WTC11 (cell line): ENCODE measurements at regions not wholly inside any gene's neighbourhood (a gene's known extent, or its start where the extent isn't known, plus 50 kb on each side); places are given as distances from the start of the nearest gene placed in this dataset.

ENCODE experiments used
- ATF3 ChIP-seq: sonication (generic); formaldehyde crosslinking; conservative IDR thresholded peaks from 2 replicates; pipeline ENCODE4 v1.8.1; 2022; ENCODE audit warnings: mild to moderate bottlenecking, missing genetic modification reagents
- CREB1 ChIP-seq: sonication (generic); formaldehyde crosslinking; IDR thresholded peaks from 2 replicates; pipeline ENCODE4 v1.8.0; 2023; ENCODE audit warnings: mild to moderate bottlenecking, missing genetic modification reagents
- CREM ChIP-seq: sonication (generic); formaldehyde crosslinking; IDR thresholded peaks from 2 replicates; pipeline ENCODE4 v1.8.1; 2022; ENCODE audit warnings: mild to moderate bottlenecking, missing genetic modification reagents, moderate library complexity
- FOXK1 ChIP-seq: sonication (generic); formaldehyde crosslinking; IDR thresholded peaks from 2 replicates; pipeline ENCODE4 v1.8.0; 2022; ENCODE audit warnings: mild to moderate bottlenecking, moderate library complexity, missing genetic modification reagents
- GRHL2 ChIP-seq: fragments of 250-450 bp; sonication (Bioruptor Pico); IDR thresholded peaks from 2 replicates; pipeline ENCODE4 v1.8.0; 2022; ENCODE audit warnings: mild to moderate bottlenecking, moderate library complexity; ENCODE audit not compliant: insufficient replicate concordance, severe bottlenecking
- IRF1 ChIP-seq: sonication (generic); formaldehyde crosslinking; IDR thresholded peaks from 2 replicates; pipeline ENCODE4 v1.8.0; 2023; ENCODE audit warnings: missing genetic modification reagents
- JAZF1 ChIP-seq: fragments of 250-450 bp; sonication (Bioruptor Pico); IDR thresholded peaks from 2 replicates; pipeline ENCODE4 v1.9.0; 2021; ENCODE audit warnings: moderate library complexity, mild to moderate bottlenecking, inconsistent platforms
- JUN ChIP-seq: sonication (generic); formaldehyde crosslinking; IDR thresholded peaks from 2 replicates; pipeline ENCODE4 v1.8.0; 2023; ENCODE audit warnings: mild to moderate bottlenecking, missing genetic modification reagents
- MYBL2 ChIP-seq: sonication (generic); formaldehyde crosslinking; IDR thresholded peaks from 2 replicates; pipeline ENCODE4 v1.8.1; 2023; ENCODE audit warnings: mild to moderate bottlenecking, moderate library complexity, missing genetic modification reagents
- NFYB ChIP-seq: sonication (generic); formaldehyde crosslinking; conservative IDR thresholded peaks from 2 replicates; pipeline ENCODE4 v1.8.0; 2022; ENCODE audit warnings: low read depth, missing genetic modification reagents
- PRDM15 ChIP-seq: sonication (generic); formaldehyde crosslinking; IDR thresholded peaks from 2 replicates; pipeline ENCODE4 v1.8.0; 2022; ENCODE audit warnings: missing genetic modification reagents
- PRRX2 ChIP-seq: fragments of 250-450 bp; sonication (Bioruptor Pico); IDR thresholded peaks from 2 replicates; pipeline ENCODE4 v1.8.0; 2021; ENCODE audit warnings: mild to moderate bottlenecking
- SMAD3 ChIP-seq: sonication (generic); formaldehyde crosslinking; IDR thresholded peaks from 2 replicates; pipeline ENCODE4 v1.8.0; 2022; ENCODE audit warnings: missing genetic modification reagents, mild to moderate bottlenecking, borderline replicate concordance
- SP1 ChIP-seq: sonication (generic); formaldehyde crosslinking; conservative IDR thresholded peaks from 2 replicates; pipeline ENCODE4 v1.8.1; 2022; ENCODE audit warnings: missing genetic modification reagents
- ZBTB21 ChIP-seq: sonication (generic); formaldehyde crosslinking; IDR thresholded peaks from 2 replicates; pipeline ENCODE4 v1.8.1; 2023; ENCODE audit warnings: mild to moderate bottlenecking, missing genetic modification reagents, borderline replicate concordance
- ZNF121 ChIP-seq: sonication (generic); formaldehyde crosslinking; IDR thresholded peaks from 2 replicates; pipeline ENCODE4 v1.8.0; 2023; ENCODE audit warnings: missing genetic modification reagents
- ZNF138 ChIP-seq: sonication (generic); formaldehyde crosslinking; conservative IDR thresholded peaks from 2 replicates; pipeline ENCODE4 v1.8.1; 2022; ENCODE audit warnings: mild to moderate bottlenecking, moderate library complexity, missing genetic modification reagents
- ZNF423 ChIP-seq: fragments of 250-450 bp; sonication (Bioruptor Pico); IDR thresholded peaks from 2 replicates; pipeline ENCODE4 v2.1.2; 2022; ENCODE audit warnings: mild to moderate bottlenecking, moderate library complexity
- TF ChIP-seq, protein P1 (sequence below): fragments of 250-450 bp; sonication (Bioruptor Pico); IDR thresholded peaks from 2 replicates; pipeline ENCODE4 v1.9.0; 2021; ENCODE audit warnings: mild to moderate bottlenecking, borderline replicate concordance
- TF ChIP-seq, protein P2 (sequence below): sonication (generic); formaldehyde crosslinking; IDR thresholded peaks from 2 replicates; pipeline ENCODE4 v1.8.1; 2023; ENCODE audit warnings: mild to moderate bottlenecking, missing genetic modification reagents, borderline replicate concordance
- TF ChIP-seq, protein P3 (sequence below): sonication (generic); formaldehyde crosslinking; IDR thresholded peaks from 2 replicates; pipeline ENCODE4 v1.8.1; 2022; ENCODE audit warnings: mild to moderate bottlenecking, missing genetic modification reagents, moderate library complexity, borderline replicate concordance
- TF ChIP-seq, protein P4 (sequence below): sonication (generic); formaldehyde crosslinking; IDR thresholded peaks from 2 replicates; pipeline ENCODE4 v1.8.1; 2022; ENCODE audit warnings: low read depth, missing genetic modification reagents, borderline replicate concordance

DNA sequence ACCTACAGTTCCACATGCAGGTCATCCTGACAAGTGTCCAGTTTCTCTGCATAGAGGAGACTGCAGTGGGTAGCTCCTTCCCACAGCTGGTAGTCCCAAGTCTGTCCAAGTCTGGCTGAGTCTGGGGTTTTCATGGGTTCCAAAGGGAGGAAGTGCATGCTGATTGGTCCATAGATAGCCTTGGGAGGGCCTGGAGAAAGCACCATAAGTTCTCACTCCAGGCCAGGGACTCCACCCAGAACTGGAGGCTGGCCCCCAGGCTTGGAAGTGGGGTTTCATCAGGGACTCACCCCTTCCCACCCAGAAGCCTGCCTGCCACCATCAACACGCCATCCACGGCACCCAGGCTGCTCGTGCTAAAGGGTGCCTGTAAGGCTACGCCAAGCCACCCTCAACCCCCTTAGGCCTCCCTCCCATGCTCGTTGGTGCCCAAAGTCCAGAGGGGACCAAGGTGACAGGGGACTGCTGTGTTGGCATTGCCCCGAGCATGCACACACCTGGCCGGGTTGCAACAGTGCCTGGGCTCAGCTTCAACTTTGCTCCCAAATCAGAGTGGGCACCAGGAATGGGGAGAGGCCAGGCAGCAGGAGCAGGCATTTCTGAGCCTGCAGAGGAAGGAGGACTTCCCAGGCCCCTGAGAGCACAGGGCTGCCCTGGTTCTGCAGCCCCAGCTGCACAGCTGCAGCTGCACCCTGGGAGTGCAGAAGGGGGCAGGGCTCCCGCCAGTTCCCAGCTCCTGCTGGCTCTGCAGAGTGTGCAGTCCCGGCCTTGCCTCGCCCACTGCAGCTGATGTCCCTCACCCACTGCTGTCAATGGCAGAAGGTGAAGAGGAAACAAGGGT lies 116.5 kb upstream of the MAP2 start (continued):
- TF ChIP-seq, protein P1, sequence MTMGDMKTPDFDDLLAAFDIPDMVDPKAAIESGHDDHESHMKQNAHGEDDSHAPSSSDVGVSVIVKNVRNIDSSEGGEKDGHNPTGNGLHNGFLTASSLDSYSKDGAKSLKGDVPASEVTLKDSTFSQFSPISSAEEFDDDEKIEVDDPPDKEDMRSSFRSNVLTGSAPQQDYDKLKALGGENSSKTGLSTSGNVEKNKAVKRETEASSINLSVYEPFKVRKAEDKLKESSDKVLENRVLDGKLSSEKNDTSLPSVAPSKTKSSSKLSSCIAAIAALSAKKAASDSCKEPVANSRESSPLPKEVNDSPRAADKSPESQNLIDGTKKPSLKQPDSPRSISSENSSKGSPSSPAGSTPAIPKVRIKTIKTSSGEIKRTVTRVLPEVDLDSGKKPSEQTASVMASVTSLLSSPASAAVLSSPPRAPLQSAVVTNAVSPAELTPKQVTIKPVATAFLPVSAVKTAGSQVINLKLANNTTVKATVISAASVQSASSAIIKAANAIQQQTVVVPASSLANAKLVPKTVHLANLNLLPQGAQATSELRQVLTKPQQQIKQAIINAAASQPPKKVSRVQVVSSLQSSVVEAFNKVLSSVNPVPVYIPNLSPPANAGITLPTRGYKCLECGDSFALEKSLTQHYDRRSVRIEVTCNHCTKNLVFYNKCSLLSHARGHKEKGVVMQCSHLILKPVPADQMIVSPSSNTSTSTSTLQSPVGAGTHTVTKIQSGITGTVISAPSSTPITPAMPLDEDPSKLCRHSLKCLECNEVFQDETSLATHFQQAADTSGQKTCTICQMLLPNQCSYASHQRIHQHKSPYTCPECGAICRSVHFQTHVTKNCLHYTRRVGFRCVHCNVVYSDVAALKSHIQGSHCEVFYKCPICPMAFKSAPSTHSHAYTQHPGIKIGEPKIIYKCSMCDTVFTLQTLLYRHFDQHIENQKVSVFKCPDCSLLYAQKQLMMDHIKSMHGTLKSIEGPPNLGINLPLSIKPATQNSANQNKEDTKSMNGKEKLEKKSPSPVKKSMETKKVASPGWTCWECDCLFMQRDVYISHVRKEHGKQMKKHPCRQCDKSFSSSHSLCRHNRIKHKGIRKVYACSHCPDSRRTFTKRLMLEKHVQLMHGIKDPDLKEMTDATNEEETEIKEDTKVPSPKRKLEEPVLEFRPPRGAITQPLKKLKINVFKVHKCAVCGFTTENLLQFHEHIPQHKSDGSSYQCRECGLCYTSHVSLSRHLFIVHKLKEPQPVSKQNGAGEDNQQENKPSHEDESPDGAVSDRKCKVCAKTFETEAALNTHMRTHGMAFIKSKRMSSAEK = 0 out of 2 replicates have a peak, but pooled peaks have one; percentile 33
- TF ChIP-seq, protein P2, sequence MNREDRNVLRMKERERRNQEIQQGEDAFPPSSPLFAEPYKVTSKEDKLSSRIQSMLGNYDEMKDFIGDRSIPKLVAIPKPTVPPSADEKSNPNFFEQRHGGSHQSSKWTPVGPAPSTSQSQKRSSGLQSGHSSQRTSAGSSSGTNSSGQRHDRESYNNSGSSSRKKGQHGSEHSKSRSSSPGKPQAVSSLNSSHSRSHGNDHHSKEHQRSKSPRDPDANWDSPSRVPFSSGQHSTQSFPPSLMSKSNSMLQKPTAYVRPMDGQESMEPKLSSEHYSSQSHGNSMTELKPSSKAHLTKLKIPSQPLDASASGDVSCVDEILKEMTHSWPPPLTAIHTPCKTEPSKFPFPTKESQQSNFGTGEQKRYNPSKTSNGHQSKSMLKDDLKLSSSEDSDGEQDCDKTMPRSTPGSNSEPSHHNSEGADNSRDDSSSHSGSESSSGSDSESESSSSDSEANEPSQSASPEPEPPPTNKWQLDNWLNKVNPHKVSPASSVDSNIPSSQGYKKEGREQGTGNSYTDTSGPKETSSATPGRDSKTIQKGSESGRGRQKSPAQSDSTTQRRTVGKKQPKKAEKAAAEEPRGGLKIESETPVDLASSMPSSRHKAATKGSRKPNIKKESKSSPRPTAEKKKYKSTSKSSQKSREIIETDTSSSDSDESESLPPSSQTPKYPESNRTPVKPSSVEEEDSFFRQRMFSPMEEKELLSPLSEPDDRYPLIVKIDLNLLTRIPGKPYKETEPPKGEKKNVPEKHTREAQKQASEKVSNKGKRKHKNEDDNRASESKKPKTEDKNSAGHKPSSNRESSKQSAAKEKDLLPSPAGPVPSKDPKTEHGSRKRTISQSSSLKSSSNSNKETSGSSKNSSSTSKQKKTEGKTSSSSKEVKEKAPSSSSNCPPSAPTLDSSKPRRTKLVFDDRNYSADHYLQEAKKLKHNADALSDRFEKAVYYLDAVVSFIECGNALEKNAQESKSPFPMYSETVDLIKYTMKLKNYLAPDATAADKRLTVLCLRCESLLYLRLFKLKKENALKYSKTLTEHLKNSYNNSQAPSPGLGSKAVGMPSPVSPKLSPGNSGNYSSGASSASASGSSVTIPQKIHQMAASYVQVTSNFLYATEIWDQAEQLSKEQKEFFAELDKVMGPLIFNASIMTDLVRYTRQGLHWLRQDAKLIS = peak; percentile 94
- TF ChIP-seq, protein P3, sequence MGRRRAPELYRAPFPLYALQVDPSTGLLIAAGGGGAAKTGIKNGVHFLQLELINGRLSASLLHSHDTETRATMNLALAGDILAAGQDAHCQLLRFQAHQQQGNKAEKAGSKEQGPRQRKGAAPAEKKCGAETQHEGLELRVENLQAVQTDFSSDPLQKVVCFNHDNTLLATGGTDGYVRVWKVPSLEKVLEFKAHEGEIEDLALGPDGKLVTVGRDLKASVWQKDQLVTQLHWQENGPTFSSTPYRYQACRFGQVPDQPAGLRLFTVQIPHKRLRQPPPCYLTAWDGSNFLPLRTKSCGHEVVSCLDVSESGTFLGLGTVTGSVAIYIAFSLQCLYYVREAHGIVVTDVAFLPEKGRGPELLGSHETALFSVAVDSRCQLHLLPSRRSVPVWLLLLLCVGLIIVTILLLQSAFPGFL (CRISPR knock-in tag) = no peak
- peak; percentile 89 for TF ChIP-seq PRRX2 (CRISPR knock-in tag)
- no peak; the same call in 1 of the 2 replicates for TF ChIP-seq NFYB (CRISPR knock-in tag)
- peak; percentile 67; the same call in 1 of the 2 replicates for TF ChIP-seq SMAD3 (CRISPR knock-in tag)
- TF ChIP-seq, protein P4, sequence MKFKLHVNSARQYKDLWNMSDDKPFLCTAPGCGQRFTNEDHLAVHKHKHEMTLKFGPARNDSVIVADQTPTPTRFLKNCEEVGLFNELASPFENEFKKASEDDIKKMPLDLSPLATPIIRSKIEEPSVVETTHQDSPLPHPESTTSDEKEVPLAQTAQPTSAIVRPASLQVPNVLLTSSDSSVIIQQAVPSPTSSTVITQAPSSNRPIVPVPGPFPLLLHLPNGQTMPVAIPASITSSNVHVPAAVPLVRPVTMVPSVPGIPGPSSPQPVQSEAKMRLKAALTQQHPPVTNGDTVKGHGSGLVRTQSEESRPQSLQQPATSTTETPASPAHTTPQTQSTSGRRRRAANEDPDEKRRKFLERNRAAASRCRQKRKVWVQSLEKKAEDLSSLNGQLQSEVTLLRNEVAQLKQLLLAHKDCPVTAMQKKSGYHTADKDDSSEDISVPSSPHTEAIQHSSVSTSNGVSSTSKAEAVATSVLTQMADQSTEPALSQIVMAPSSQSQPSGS = no peak
- peak; percentile 74 for TF ChIP-seq SP1
- TF ChIP-seq CREM (CRISPR knock-in tag) = no peak; the same call in 1 of the 2 replicates
- TF ChIP-seq ZBTB21 (CRISPR knock-in tag) = peak; percentile 88
- no peak for TF ChIP-seq IRF1 (CRISPR knock-in tag)
- no peak for TF ChIP-seq MYBL2 (CRISPR knock-in tag)
- TF ChIP-seq ATF3 (CRISPR knock-in tag) = no peak
- TF ChIP-seq JUN (CRISPR knock-in tag) = no peak
- no peak for TF ChIP-seq FOXK1 (CRISPR knock-in tag)
- TF ChIP-seq CREB1 (CRISPR knock-in tag) = peak; percentile 39
- no peak for TF ChIP-seq JAZF1 (CRISPR knock-in tag)
- TF ChIP-seq ZNF423 (CRISPR knock-in tag) = peak; percentile 6; the same call in 1 of the 2 replicates
- TF ChIP-seq PRDM15 (CRISPR knock-in tag) = 0 out of 2 replicates have a peak, but pooled peaks have one; percentile 21
- TF ChIP-seq ZNF138 = peak; percentile 94
- 0 out of 2 replicates have a peak, but pooled peaks have one; percentile 14 for TF ChIP-seq ZNF121
- no peak for TF ChIP-seq GRHL2 (CRISPR knock-in tag)
